Transverse colon (tissue), 4 donors: ENCODE measurements at regions not wholly inside any gene's neighbourhood (a gene's known extent, or its start where the extent isn't known, plus 50 kb on each side); places are given as distances from the start of the nearest gene placed in this dataset.

Source experiments
- CTCF ChIP-seq, 5 experiments: fragments of 200-600 bp in 3 of 5; fragments of 450-650 bp in 2 of 5; sonication (generic) in 3 of 5; IDR thresholded peaks; 1 replicate in 2 of 5; 2 replicates in 3 of 5; pipeline ENCODE4 v1.5.1; 2016 to 2017; ENCODE audit warnings: antibody characterized with exemption in 5 of 5, inconsistent platforms in 3 of 5, mild to moderate bottlenecking in 2 of 5, moderate library complexity in 1 of 5
- EP300 ChIP-seq: sonication (generic); formaldehyde crosslinking; IDR thresholded peaks from one replicate; pipeline ENCODE4 v1.6.1; 2017; ENCODE audit warnings: antibody characterized with exemption, low read depth
- POLR2A ChIP-seq: fragments of 450-650 bp; IDR thresholded peaks from one replicate; pipeline ENCODE4 v1.6.1; 2016; ENCODE audit warnings: antibody characterized with exemption, mild to moderate bottlenecking, moderate library complexity
- POLR2AphosphoS5 ChIP-seq, 3 donors: sonication (generic); formaldehyde crosslinking; IDR thresholded peaks; one replicate each; pipeline ENCODE4 v1.6.1; 2016; ENCODE audit warnings: antibody characterized with exemption in 3 of 3

GRCh38 chr4:111502626-111503025 lies 642.6 kb upstream of the FAM241A start:
- TF ChIP-seq POLR2A (no peak), CTCF (IDR thresholded peaks at IDR 0.05) (no peak), EP300 (no peak), POLR2AphosphoS5 (IDR thresholded peaks at IDR 0.05) (no peak)
